SK-N-SH treated with all-trans-retinoic acid at 6 μM for 48 hours (cell line): ENCODE measurements at regions not wholly inside any gene's neighbourhood (a gene's known extent, or its start where the extent isn't known, plus 50 kb on each side); places are given as distances from the start of the nearest gene placed in this dataset.

ENCODE experiments used
- ARNTL ChIP-seq: fragments of 450-650 bp; formaldehyde crosslinking; IDR thresholded peaks from 2 replicates; pipeline ENCODE4 v1.5.0; 2020; ENCODE audit warnings: low read depth, mild to moderate bottlenecking, moderate library complexity, borderline replicate concordance
- BACH2 ChIP-seq: fragments of 250-450 bp; sonication (Bioruptor Pico); IDR thresholded peaks from 2 replicates; pipeline ENCODE4 v1.9.0; 2021; ENCODE audit warnings: mild to moderate bottlenecking, borderline replicate concordance
- CSDC2 ChIP-seq: fragments of 250-450 bp; sonication (Bioruptor Pico); IDR thresholded peaks from 2 replicates; pipeline ENCODE4 v1.5.0; 2020; ENCODE audit warnings: mild to moderate bottlenecking, moderate library complexity
- GLIS3 ChIP-seq: fragments of 250-450 bp; sonication (Bioruptor Pico); IDR thresholded peaks from 2 replicates; pipeline ENCODE4 v1.5.0; 2020; ENCODE audit warnings: mild to moderate bottlenecking, moderate library complexity
- PPARA ChIP-seq: fragments of 250-450 bp; sonication (Bioruptor Pico); IDR thresholded peaks from 2 replicates; pipeline ENCODE4 v1.5.0; 2020; ENCODE audit warnings: mild to moderate bottlenecking, borderline replicate concordance
- RARB ChIP-seq: fragments of 250-450 bp; sonication (Bioruptor Pico); IDR thresholded peaks from 2 replicates; pipeline ENCODE4 v1.8.0; 2021; ENCODE audit warnings: mild to moderate bottlenecking, moderate library complexity
- TCF4 ChIP-seq: fragments of 250-450 bp; sonication (Bioruptor Pico); IDR thresholded peaks from 2 replicates; pipeline ENCODE4 v1.8.0; 2021; ENCODE audit warnings: mild to moderate bottlenecking, moderate library complexity, borderline replicate concordance
- TOX ChIP-seq: fragments of 250-450 bp; sonication (Bioruptor Pico); IDR thresholded peaks from 2 replicates; pipeline ENCODE4 v1.8.0; 2021; ENCODE audit warnings: mild to moderate bottlenecking, moderate library complexity, borderline replicate concordance
- ZFP3 ChIP-seq: fragments of 250-450 bp; sonication (Bioruptor Pico); IDR thresholded peaks from 2 replicates; pipeline ENCODE4 v1.5.0; 2020; ENCODE audit warnings: mild to moderate bottlenecking, moderate library complexity
- ZFP30 ChIP-seq: fragments of 450-650 bp; formaldehyde crosslinking; IDR thresholded peaks from 2 replicates; pipeline ENCODE4 v1.5.0; 2022; ENCODE audit warnings: mild to moderate bottlenecking, moderate library complexity
- TF ChIP-seq, protein P1 (sequence below): fragments of 250-450 bp; sonication (Bioruptor Pico); IDR thresholded peaks from 2 replicates; pipeline ENCODE4 v1.5.1; 2020; ENCODE audit warnings: low read depth, mild to moderate bottlenecking, moderate library complexity
- TF ChIP-seq, protein P2 (sequence below): fragments of 250-450 bp; sonication (Bioruptor Pico); IDR thresholded peaks from 2 replicates; pipeline ENCODE4 v1.8.0; 2020; ENCODE audit warnings: mild to moderate bottlenecking, moderate library complexity, borderline replicate concordance

DNA sequence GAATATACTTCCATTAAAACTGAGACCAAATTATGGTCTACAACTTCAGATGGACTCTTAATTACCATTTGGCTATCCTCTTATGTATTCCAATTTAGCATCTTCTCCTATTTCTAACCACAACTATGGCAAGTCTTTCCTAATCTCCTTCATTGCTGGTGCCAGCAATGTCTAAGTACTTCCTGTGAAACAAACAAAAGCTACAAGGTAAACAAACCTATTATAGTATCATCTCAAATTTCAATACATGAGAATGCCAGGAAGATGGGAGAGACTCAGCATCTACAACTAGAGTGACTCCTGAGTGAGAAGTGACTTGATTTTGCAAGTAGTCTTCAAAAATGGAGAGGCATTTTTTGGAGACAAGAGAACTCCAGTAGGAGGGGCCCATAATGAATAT, 202.9 kb upstream of the ATXN7L3B start:
- TF ChIP-seq, protein P1, sequence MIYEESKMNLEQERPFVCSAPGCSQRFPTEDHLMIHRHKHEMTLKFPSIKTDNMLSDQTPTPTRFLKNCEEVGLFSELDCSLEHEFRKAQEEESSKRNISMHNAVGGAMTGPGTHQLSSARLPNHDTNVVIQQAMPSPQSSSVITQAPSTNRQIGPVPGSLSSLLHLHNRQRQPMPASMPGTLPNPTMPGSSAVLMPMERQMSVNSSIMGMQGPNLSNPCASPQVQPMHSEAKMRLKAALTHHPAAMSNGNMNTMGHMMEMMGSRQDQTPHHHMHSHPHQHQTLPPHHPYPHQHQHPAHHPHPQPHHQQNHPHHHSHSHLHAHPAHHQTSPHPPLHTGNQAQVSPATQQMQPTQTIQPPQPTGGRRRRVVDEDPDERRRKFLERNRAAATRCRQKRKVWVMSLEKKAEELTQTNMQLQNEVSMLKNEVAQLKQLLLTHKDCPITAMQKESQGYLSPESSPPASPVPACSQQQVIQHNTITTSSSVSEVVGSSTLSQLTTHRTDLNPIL (CRISPR knock-in tag) = no peak
- TF ChIP-seq ZFP3 (no peak), CSDC2 (no peak), PPARA (CRISPR knock-in tag) (no peak), GLIS3 (CRISPR knock-in tag) (no peak), ZFP30 (CRISPR knock-in tag) (no peak), TCF4 (no peak), TOX (CRISPR knock-in tag) (no peak), RARB (CRISPR knock-in tag) (no peak), ARNTL (CRISPR knock-in tag) (no peak), BACH2 (CRISPR knock-in tag) (no peak)
- TF ChIP-seq, protein P2, sequence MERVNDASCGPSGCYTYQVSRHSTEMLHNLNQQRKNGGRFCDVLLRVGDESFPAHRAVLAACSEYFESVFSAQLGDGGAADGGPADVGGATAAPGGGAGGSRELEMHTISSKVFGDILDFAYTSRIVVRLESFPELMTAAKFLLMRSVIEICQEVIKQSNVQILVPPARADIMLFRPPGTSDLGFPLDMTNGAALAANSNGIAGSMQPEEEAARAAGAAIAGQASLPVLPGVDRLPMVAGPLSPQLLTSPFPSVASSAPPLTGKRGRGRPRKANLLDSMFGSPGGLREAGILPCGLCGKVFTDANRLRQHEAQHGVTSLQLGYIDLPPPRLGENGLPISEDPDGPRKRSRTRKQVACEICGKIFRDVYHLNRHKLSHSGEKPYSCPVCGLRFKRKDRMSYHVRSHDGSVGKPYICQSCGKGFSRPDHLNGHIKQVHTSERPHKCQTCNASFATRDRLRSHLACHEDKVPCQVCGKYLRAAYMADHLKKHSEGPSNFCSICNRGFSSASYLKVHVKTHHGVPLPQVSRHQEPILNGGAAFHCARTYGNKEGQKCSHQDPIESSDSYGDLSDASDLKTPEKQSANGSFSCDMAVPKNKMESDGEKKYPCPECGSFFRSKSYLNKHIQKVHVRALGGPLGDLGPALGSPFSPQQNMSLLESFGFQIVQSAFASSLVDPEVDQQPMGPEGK (CRISPR knock-in tag) = no peak
